HG03571 (cell line): ENCODE measurements at regions not wholly inside any gene's neighbourhood (a gene's known extent, or its start where the extent isn't known, plus 50 kb on each side); places are given as distances from the start of the nearest gene placed in this dataset.
"Not testable (repeated sequence)": the region's sequence is repeated elsewhere in the genome, so short reads cannot be mapped to it uniquely, and the experiment has no call there.

Experiments
- ATAC-seq: cut with Tn5 transposase; IDR thresholded peaks from one replicate; pipeline ENCODE4 v1.9.1; 2021; ENCODE audit not compliant: unreplicated experiment

DNA sequence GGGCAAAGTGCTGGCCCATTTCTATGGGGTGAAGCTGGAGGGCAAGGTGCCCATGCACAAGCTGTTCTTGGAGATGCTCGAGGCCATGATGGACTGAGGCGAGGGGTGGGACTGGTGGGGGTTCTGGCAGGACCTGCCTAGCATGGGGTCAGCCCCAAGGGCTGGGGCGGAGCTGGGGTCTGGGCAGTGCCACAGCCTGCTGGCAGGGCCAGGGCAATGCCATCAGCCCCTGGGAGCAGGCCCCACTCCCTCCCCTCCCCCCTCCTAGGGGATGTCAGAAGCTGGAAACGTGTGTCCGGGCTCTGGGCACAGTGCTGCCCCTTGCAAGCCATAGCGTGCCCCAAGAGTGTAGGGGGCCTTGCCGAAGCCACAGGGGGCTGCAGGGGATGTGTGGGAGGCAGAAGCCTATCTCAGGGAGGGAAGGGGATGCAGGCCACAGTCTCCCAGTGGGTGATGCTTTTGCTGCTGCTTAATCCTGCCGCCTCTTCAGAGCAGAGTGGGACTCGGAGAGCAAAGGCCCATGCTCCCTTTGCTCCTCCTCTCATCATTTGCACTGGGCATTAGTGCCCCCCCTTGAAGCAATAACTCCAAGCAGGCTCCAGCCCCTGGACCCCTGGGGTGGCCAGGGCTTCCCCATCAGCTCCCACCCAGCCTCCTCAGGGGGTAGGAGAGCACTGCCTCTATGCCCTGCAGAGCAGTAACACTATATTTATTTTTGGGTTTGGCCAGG lies 85.2 kb downstream of the MRPL57 start:
- not testable (repeated sequence) for ATAC-seq

DNA sequence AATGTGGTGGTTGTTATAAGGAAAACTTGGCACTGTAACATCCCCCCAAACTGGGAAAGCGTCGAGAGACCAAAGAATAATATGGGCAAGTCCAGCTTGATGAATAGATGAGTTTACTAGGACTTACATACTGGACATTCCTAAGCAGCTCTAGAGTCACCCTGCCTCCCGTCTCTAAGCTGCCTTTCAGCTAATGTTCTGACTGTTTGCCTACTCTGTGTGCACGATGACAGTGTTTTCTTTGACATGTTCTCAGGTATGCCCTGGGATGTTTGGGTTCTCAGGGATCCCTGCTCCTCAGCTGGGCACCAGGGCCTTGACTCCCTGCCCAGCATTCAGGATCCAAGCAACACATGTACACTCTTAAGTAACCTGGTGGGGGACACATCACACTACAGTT lies 87.5 kb downstream of the MRPL57 start:
- ATAC-seq: not testable (repeated sequence)

DNA sequence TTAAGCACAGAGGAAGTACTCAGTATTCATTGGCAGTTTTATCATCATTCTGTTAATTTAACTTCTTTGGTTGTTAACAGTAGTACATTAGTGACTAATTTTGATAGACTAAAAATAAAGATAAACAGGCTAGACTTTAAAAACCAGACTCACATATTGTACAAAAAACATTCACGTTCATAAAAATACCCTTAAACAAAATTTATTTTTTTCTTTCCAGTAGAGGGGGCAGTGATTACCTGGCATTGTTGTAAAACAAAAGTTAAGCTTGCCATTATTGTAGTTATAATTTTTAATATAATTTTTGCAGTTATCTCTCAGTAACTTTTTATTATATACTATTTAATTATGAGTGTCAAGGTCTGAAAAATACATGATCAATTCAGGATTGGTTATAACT lies 92.0 kb downstream of the MRPL57 start:
- ATAC-seq: not testable (repeated sequence)

DNA sequence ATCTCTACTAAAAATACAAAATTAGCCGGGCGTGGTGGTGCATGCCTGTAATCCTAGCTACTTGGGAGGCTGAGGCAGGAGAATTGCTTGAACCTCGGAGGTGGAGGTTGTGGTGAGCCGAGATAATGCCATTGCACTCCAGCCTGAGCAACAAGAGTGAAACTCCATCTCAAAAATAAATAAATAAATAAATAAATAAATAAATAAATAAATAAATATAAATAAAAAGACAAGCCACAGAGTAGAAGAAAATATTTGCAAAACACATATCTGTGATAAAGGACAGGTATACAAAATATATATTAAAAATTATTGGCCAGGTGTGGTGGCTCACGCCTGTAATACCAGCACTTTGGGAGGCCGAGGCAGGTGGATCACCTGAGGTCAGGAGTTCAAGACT lies 96.0 kb downstream of the MRPL57 start:
- ATAC-seq: not testable (repeated sequence)

DNA sequence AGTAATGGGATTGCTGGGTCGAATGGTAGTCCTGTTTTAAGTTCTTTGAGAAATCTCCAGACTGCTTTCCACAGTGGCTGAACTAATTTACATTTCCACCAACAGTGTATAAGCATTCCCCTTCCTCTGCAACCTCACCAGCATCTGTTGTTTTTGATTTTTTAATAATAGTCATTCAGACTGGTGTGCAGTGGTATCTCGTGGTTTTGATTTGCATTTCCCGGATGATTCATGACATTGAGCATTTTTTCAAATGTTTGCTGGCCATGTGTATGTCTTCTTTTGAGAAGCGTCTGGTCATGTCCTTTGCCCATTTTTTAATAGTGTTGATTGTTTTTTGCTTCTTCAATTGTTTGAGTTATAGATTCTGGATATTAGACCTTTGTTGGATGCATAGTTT lies 98.0 kb downstream of the MRPL57 start:
- not testable (repeated sequence) for ATAC-seq

- ATAC-seq: no peak
Observed at GRCh38 chr13:21282065-21282464, 105.6 kb downstream of the MRPL57 start.

GRCh38 chr13:21287331-21287907 lies 111.0 kb downstream of the MRPL57 start:
- ATAC-seq: no peak

DNA sequence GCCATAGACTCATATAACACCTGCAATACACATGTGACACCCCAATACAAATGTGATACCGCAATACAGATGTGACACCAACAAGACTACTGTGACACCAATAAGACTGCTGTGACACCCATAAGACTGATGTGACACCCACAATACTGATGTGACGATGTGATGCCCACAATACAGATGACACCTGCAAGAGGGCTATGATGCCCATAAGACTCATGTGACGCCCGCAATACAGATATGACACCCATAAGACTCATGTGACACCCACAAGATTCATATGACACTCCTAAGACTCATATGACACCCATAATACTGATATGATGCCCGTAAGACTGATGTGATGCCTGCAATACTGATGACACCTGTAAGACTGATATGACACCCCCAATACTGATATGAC lies 113.0 kb downstream of the MRPL57 start:
- no peak for ATAC-seq

GRCh38 chr13:21290442-21291002 lies 114.1 kb downstream of the MRPL57 start:
- ATAC-seq: not testable (repeated sequence)

DNA sequence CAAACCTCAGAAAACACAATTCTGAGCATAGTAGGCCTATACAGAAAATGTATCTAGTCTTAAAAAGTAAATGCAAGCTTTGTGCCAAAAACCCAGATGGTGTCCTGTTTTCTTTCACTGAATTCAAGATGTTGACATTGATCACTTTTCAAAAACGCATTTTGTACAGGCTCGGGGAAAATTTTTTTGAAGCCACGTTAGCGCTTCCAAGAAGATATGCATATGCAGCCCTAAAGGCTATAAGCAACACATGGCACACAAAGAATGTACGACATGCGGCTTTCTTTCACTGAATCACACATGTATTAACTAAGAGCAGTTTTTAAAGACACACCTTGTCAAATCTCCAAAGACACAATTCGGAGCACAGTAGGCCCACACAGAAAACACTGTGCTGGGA lies 115.4 kb downstream of the MRPL57 start:
- no peak for ATAC-seq

- peak; percentile 30 for ATAC-seq
Observed at GRCh38 chr13:21296991-21297390, 120.5 kb downstream of the MRPL57 start.

- no peak for ATAC-seq
Observed at GRCh38 chr13:21297447-21297846, 121.0 kb downstream of the MRPL57 start.

- peak; percentile 92 for ATAC-seq
Observed at GRCh38 chr13:21297914-21298831, 121.7 kb downstream of the MRPL57 start.

GRCh38 chr13:21304256-21304655 lies 127.8 kb downstream of the MRPL57 start:
- ATAC-seq: no peak

GRCh38 chr13:21306300-21307073 lies 130.0 kb downstream of the MRPL57 start:
- not testable (repeated sequence) for ATAC-seq

DNA sequence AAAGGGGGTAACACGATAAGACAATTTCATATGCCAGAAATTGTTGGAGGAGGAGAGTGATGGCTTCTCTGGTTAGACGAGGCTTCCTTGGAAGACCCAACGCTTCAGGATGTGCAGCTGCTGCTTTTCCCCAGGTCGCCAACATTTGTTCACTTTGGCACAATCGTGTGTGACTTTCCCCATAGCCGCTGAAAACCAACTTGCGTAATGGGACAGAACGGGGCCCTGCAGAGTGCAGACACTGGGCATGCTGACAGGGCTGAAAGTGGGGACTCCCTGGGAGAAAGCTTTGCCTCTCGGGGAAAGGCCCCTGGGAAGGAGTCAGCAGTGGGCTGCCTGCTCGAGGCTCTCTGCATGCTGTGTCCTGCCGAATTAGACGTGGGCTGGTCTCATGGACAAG lies 130.7 kb downstream of the MRPL57 start:
- not testable (repeated sequence) for ATAC-seq

GRCh38 chr13:21308906-21309305 lies 132.4 kb downstream of the MRPL57 start:
- no peak for ATAC-seq

GRCh38 chr13:21309542-21310172 lies 133.2 kb downstream of the MRPL57 start:
- ATAC-seq: no peak

DNA sequence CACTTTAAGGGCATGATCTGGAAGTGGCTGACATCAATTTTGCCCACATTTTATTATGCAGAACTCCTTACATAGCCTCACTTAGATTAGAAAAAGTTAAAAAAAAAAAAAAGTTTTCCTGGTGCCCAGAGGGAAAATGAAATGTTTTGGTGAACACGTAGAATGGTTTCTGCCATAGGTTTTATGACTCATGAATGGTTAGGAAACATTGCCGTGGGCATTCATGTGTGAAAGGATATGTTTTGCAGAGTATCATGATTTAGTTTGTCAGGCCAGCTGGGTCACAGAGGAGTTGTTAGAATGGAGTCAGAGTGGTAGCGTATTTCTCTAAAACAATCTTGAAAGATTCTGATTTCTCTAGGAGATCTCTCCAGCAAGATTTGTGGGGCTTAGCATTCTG lies 133.8 kb downstream of the MRPL57 start:
- no peak for ATAC-seq

DNA sequence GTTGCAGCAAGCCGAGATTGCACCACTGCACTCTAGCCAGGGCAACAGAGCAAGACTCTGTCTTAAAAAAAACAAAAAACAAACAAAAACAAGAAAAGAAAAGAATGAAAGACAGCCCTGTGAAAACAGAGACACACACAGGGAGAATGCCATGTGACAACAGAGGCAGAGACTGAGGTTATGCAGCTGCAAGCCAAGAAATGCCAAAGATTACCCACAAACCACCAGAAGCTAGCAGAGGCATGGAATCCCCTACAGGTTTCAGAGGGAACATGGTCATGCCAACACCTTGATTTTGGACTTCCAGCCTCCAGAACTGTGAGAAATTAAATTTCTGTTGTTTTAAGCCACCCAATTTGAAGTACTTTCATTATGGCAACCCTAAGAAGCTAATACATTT lies 138.5 kb downstream of the MRPL57 start:
- ATAC-seq: not testable (repeated sequence)
